ENCODE measurements at regions not wholly inside any gene's neighbourhood (a gene's known extent, or its start where the extent isn't known, plus 50 kb on each side); places are given as distances from the start of the nearest gene placed in this dataset.

- H3K4me1 ChIP-seq = no peaks in the 10 kb centered on the region
- H3K27me3 ChIP-seq = no peaks in the 10 kb centered on the region
- TF ChIP-seq CTCF (IDR thresholded peaks at IDR 0.05; ENCODE audit: low read depth, low read length) = no peak
- DNase-seq = no peak
- H3K4me3 ChIP-seq (ENCODE audit: low read depth, low read length) = no peak overlapping the region
- no peaks in the 10 kb centered on the region for H3K9me3 ChIP-seq
- H3K36me3 ChIP-seq = no peaks in the 10 kb centered on the region
These were observed 166.2 kb upstream of the MAFB start for GRCh38 chr20:40855269-40855668.

GRCh38 chr20:40856653-40857052 lies 167.6 kb upstream of the MAFB start:
- Histone ChIP-seq H3K36me3 (no peaks in the 10 kb centered on the region), H3K4me3 (ENCODE audit: low read depth, low read length) (no peak overlapping the region), H3K27me3 (no peaks in the 10 kb centered on the region), H3K9me3 (no peaks in the 10 kb centered on the region; the same call in 1 of the 2 replicates), H3K4me1 (no peaks in the 10 kb centered on the region)
- DNase-seq = no peak
- no peak for TF ChIP-seq CTCF (IDR thresholded peaks at IDR 0.05; ENCODE audit: low read depth, low read length)

GRCh38 chr20:40860487-40860902 lies 168.1 kb upstream of the TOP1 start:
- DNase-seq = no peak
- no peak for TF ChIP-seq CTCF (IDR thresholded peaks at IDR 0.05; ENCODE audit: low read depth, low read length)
- H3K27me3 ChIP-seq = no peaks in the 10 kb centered on the region
- no peaks in the 10 kb centered on the region; the same call in 1 of the 2 replicates for H3K9me3 ChIP-seq
- H3K36me3 ChIP-seq = no peaks in the 10 kb centered on the region
- H3K4me3 ChIP-seq (ENCODE audit: low read depth, low read length) = no peak overlapping the region
- no peaks in the 10 kb centered on the region; the same call in 1 of the 2 replicates for H3K4me1 ChIP-seq

- Histone ChIP-seq H3K4me1 (no peaks in the 10 kb centered on the region; the same call in 1 of the 2 replicates), H3K9me3 (no peaks in the 10 kb centered on the region; the same call in 1 of the 2 replicates), H3K27me3 (no peaks in the 10 kb centered on the region), H3K36me3 (no peaks in the 10 kb centered on the region), H3K4me3 (ENCODE audit: low read depth, low read length) (no peak overlapping the region)
- no peak for DNase-seq
- TF ChIP-seq CTCF (IDR thresholded peaks at IDR 0.05; ENCODE audit: low read depth, low read length) = no peak
These were observed 167.1 kb upstream of the TOP1 start for GRCh38 chr20:40861427-40862008.

GRCh38 chr20:40863355-40863919 lies 165.2 kb upstream of the TOP1 start:
- H3K4me3 ChIP-seq (ENCODE audit: low read depth, low read length) = no peak overlapping the region
- no peaks in the 10 kb centered on the region for H3K36me3 ChIP-seq
- H3K27me3 ChIP-seq = no peaks in the 10 kb centered on the region
- no peaks in the 10 kb centered on the region; the same call in 1 of the 2 replicates for H3K4me1 ChIP-seq
- DNase-seq = no peak
- H3K9me3 ChIP-seq = no peaks in the 10 kb centered on the region; the same call in 1 of the 2 replicates
- TF ChIP-seq CTCF (IDR thresholded peaks at IDR 0.05; ENCODE audit: low read depth, low read length) = no peak

GRCh38 chr20:40864470-40864869 lies 164.2 kb upstream of the TOP1 start:
- TF ChIP-seq CTCF (IDR thresholded peaks at IDR 0.05; ENCODE audit: low read depth, low read length) = no peak
- H3K4me3 ChIP-seq (ENCODE audit: low read depth, low read length) = no peak overlapping the region
- H3K27me3 ChIP-seq = no peaks in the 10 kb centered on the region
- no peaks in the 10 kb centered on the region for H3K36me3 ChIP-seq
- no peaks in the 10 kb centered on the region; the same call in 1 of the 2 replicates for H3K4me1 ChIP-seq
- no peak for DNase-seq
- no peaks in the 10 kb centered on the region; the same call in 1 of the 2 replicates for H3K9me3 ChIP-seq
